Endothelial cell of umbilical vein (primary cell): ENCODE measurements at regions not wholly inside any gene's neighbourhood (a gene's known extent, or its start where the extent isn't known, plus 50 kb on each side); places are given as distances from the start of the nearest gene placed in this dataset.

Experiments used
- BruUV-seq: library from RNA; stranded (reverse); fragments of 400-500 nt; replicated peaks from 2 replicates; lab custom pipeline; 2021; lab: Mats Ljungman, UMichigan
- CTCF ChIA-PET: fragments of 300-600, 350-600 bp; sonication (Branson Sonifier 250); formaldehyde crosslinking; loops from one replicate; lab custom pipeline; 2021; ENCODE audit warnings: antibody characterized with exemption, inconsistent platforms; lab: Charles Lee
- POLR2A ChIA-PET: fragments of 300-600, 350-600 bp; sonication (Branson Sonifier 250); formaldehyde crosslinking; loops from one replicate; lab custom pipeline; 2021; ENCODE audit warnings: antibody characterized with exemption, inconsistent platforms; lab: Charles Lee
- DNase-seq: peaks from one replicate; pipeline ENCODE4 v3.0.0-alpha.2; 2011; ENCODE audit warnings: low read depth, low spot score
- FAIRE-seq: peaks from 2 replicates; lab custom pipeline; 2011; peaks lifted over from hg19 to GRCh38; lab: Jason Lieb, UNC
- H2AFZ ChIP-seq: 2 replicates; pipeline ENCODE4 v1.6.0; 2012; ENCODE audit warnings: low read depth, low read length, control low read depth, inconsistent platforms
- H3K27ac ChIP-seq: 2 replicates; pipeline ENCODE4 v1.5.1; 2011; ENCODE audit warnings: low read depth, mild to moderate bottlenecking, control low read depth, low read length, moderate library complexity; ENCODE audit not compliant: insufficient read depth
- H3K27me3 ChIP-seq, 2 experiments: 2 replicates each; pipeline versions ENCODE4 v1.6.0 to v1.6.1; 2011; ENCODE audit warnings: low read length in 2 of 2, mixed read lengths in 1 of 2; ENCODE audit not compliant: control insufficient read depth in 2 of 2, insufficient read depth in 2 of 2
- H3K36me3 ChIP-seq, 2 experiments: 2 replicates in 1 of 2; 3 replicates in 1 of 2; pipeline ENCODE4 v1.5.1; 2011; ENCODE audit warnings: low read length in 2 of 2, mild to moderate bottlenecking in 1 of 2, moderate library complexity in 1 of 2; ENCODE audit not compliant: control insufficient read depth in 2 of 2, insufficient read depth in 2 of 2; ENCODE audit errors: extremely low read depth in 1 of 2
- H3K4me1 ChIP-seq: 3 replicates; pipeline ENCODE4 v1.5.1; 2011; ENCODE audit warnings: mild to moderate bottlenecking, low read length; ENCODE audit not compliant: control insufficient read depth, insufficient read depth; ENCODE audit errors: extremely low read depth
- H3K4me2 ChIP-seq: 2 replicates; pipeline ENCODE4 v1.6.1; 2011; ENCODE audit warnings: low read length, control low read depth, mixed read lengths; ENCODE audit not compliant: insufficient read depth
- H3K4me3 ChIP-seq, 3 experiments: fragments of 200-600 bp in 1 of 3; sonication (generic), shearing (Covaris generic) in 1 of 3; replicated peaks in 1 of 3; 2 replicates each; pipeline ENCODE4 v1.5.1; 2011 to 2016; ENCODE audit warnings: control low read depth in 3 of 3, low read length in 3 of 3, mild to moderate bottlenecking in 2 of 3, inconsistent platforms in 1 of 3, low read depth in 1 of 3, moderate library complexity in 1 of 3; ENCODE audit not compliant: insufficient read depth in 1 of 3
- H3K79me2 ChIP-seq: 2 replicates; pipeline ENCODE4 v1.6.0; 2012; ENCODE audit warnings: low read length, inconsistent platforms; ENCODE audit not compliant: control insufficient read depth, insufficient read depth
- H3K9ac ChIP-seq: replicated peaks from 2 replicates; pipeline ENCODE3; 2011; ENCODE audit warnings: low read length, control low read depth; ENCODE audit not compliant: insufficient read depth; ENCODE audit errors: extremely low read depth
- H3K9me1 ChIP-seq: replicated peaks from 3 replicates; pipeline ENCODE4 v1.6.0; 2011; ENCODE audit warnings: mild to moderate bottlenecking, low read length; ENCODE audit not compliant: control insufficient read depth, insufficient read depth; ENCODE audit errors: extremely low read depth
- H3K9me3 ChIP-seq: replicated peaks from 2 replicates; pipeline ENCODE4 v1.5.1; 2012; ENCODE audit warnings: low read length, inconsistent platforms; ENCODE audit not compliant: control insufficient read depth, insufficient read depth
- H4K20me1 ChIP-seq: replicated peaks from 2 replicates; pipeline ENCODE3; 2011; ENCODE audit warnings: mild to moderate bottlenecking, low read length; ENCODE audit not compliant: control insufficient read depth, insufficient read depth; ENCODE audit errors: extremely low read depth
- CTCF ChIP-seq, 2 donors: IDR thresholded peaks; 1 replicate in 1 of 2; 2 replicates in 1 of 2; pipeline ENCODE4 v1.5.1; 2011; ENCODE audit warnings: low read length in 2 of 2, mild to moderate bottlenecking in 2 of 2, moderate library complexity in 2 of 2, control low read depth in 1 of 2, inconsistent platforms in 1 of 2, low read depth in 1 of 2; ENCODE audit not compliant: insufficient read depth in 1 of 2; ENCODE audit errors: extremely low read depth in 1 of 2
- EZH2 ChIP-seq: IDR thresholded peaks from 2 replicates; pipeline ENCODE4 v1.6.1; 2012; ENCODE audit warnings: borderline replicate concordance, low read depth, mild to moderate bottlenecking, moderate library complexity, low read length, inconsistent platforms; ENCODE audit not compliant: severe bottlenecking
- FOS ChIP-seq: IDR thresholded peaks from 2 replicates; pipeline ENCODE4 v1.6.1; 2011; ENCODE audit warnings: mild to moderate bottlenecking, low read length, moderate library complexity, borderline replicate concordance; ENCODE audit not compliant: insufficient read depth
- GATA2 ChIP-seq: IDR thresholded peaks from 2 replicates; pipeline ENCODE4 v1.7.0; 2011; ENCODE audit warnings: low read depth, mild to moderate bottlenecking, moderate library complexity, mixed read lengths, low read length; ENCODE audit not compliant: insufficient read length, insufficient read depth
- JUN ChIP-seq: IDR thresholded peaks from 2 replicates; pipeline ENCODE4 v1.6.1; 2011; ENCODE audit warnings: borderline replicate concordance, low read depth; ENCODE audit not compliant: insufficient read length, insufficient read depth
- MYC ChIP-seq: IDR thresholded peaks from one replicate; pipeline ENCODE4 v1.6.1; 2011; ENCODE audit warnings: mild to moderate bottlenecking, low read depth, low read length
- POLR2A ChIP-seq: IDR thresholded peaks from 2 replicates; pipeline ENCODE4 v1.6.1; 2012; ENCODE audit warnings: low read depth, mild to moderate bottlenecking, control low read depth, low read length
- POLR2AphosphoS5 ChIP-seq: IDR thresholded peaks from 2 replicates; pipeline ENCODE4 v1.6.1; 2012; ENCODE audit warnings: low read depth, mild to moderate bottlenecking, control low read depth, low read length, moderate library complexity; ENCODE audit not compliant: insufficient read depth
- dilution Hi-C: fragments of 300-500 bp; cut with MboI; formaldehyde crosslinking; loops from one replicate; pipeline ENCODE4 v1.15.0; 2019; ENCODE audit warnings: low sequenced_read_pairs; ENCODE audit not compliant: extremely low pct_ligation_motif_present
- intact Hi-C: fragments of 100-400 bp; cut with micrococcal nuclease; formaldehyde crosslinking; loops from one replicate; pipeline ENCODE4 v1.10.0; 2022
- TF ChIP-seq, protein P1 (sequence below): IDR thresholded peaks from 2 replicates; pipeline ENCODE4 v1.6.1; 2011; ENCODE audit not compliant: insufficient read depth, insufficient read length

DNA sequence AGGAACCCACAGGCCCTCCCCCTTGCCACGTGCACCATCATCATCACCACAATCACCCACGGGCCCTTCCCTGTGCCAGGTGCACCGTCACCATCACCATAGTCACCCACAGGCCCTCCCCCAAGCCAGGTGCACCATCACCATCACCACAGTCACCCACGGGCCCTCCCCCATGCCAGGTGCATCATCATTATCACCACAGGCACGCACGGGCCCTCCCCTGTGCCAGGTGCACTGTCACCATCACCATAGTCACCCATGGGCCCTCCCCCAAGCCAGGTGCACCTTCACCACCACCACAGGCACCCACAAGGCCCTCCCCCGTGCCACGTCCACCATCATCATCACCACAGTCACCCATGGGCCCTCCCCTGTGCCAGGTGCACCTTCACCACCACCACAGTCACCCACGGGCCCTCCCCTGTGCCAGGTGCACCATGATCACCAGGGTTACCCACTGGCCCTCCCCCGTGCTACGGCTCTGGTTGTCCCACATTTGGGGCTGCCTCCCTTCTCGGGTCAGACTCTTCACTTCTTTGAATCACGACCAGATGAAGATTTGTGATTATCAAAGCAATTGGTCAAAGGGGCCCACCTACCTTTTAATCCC is 69.1 kb upstream of the OLFM1 start:
- intact Hi-C loops = no loop called here
- H3K36me3 ChIP-seq = no peaks in the 10 kb centered on the region
- DNase-seq = no peak
- no peak overlapping the region for H2AFZ ChIP-seq
- POLR2A ChIA-PET = no interaction called here
- H3K9me1 ChIP-seq = no peaks in the 10 kb centered on the region
- no peaks in the 10 kb centered on the region for H3K27me3 ChIP-seq
- H3K9me3 ChIP-seq = no peaks in the 10 kb centered on the region
- CTCF ChIA-PET = no interaction called here
- no peaks in the 10 kb centered on the region for H3K79me2 ChIP-seq
- no peaks in the 10 kb centered on the region for H3K4me1 ChIP-seq
- no TSS peak for BruUV-seq
- H3K27ac ChIP-seq = no peak overlapping the region
- dilution Hi-C loops = no loop called here
- H3K9ac ChIP-seq = no peak overlapping the region
- TF ChIP-seq GATA2 (no peak), MYC (no peak), JUN (no peak), POLR2A (no peak), FOS (no peak), CTCF (IDR thresholded peaks at IDR 0.05; ENCODE audit: extremely low read depth in 1 of 2, insufficient read depth in 1 of 2, low read depth in 1 of 2, low read length in 2 of 2) (no peak), POLR2AphosphoS5 (no peak), EZH2 (no peak)
- TF ChIP-seq, protein P1, sequence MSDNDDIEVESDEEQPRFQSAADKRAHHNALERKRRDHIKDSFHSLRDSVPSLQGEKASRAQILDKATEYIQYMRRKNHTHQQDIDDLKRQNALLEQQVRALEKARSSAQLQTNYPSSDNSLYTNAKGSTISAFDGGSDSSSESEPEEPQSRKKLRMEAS = no peak
- no peak overlapping the region for H3K4me3 ChIP-seq
- no peak overlapping the region for H3K4me2 ChIP-seq
- FAIRE-seq = no peak
- no peaks in the 10 kb centered on the region for H4K20me1 ChIP-seq
